ENCODE measurements at regions not wholly inside any gene's neighbourhood (a gene's known extent, or its start where the extent isn't known, plus 50 kb on each side); places are given as distances from the start of the nearest gene placed in this dataset.

- TF ChIP-seq CTCF (IDR thresholded peaks at IDR 0.05 in 8 of 11, conservative IDR thresholded peaks at IDR 0.05 in 3 of 11): no peak
- no peak for TF ChIP-seq POLR2A (IDR thresholded peaks at IDR 0.05)
These were observed 279.6 kb downstream of the PRL start for GRCh38 chr6:22017272-22017671.
